ENCODE measurements at regions not wholly inside any gene's neighbourhood (a gene's known extent, or its start where the extent isn't known, plus 50 kb on each side); places are given as distances from the start of the nearest gene placed in this dataset.

DNA sequence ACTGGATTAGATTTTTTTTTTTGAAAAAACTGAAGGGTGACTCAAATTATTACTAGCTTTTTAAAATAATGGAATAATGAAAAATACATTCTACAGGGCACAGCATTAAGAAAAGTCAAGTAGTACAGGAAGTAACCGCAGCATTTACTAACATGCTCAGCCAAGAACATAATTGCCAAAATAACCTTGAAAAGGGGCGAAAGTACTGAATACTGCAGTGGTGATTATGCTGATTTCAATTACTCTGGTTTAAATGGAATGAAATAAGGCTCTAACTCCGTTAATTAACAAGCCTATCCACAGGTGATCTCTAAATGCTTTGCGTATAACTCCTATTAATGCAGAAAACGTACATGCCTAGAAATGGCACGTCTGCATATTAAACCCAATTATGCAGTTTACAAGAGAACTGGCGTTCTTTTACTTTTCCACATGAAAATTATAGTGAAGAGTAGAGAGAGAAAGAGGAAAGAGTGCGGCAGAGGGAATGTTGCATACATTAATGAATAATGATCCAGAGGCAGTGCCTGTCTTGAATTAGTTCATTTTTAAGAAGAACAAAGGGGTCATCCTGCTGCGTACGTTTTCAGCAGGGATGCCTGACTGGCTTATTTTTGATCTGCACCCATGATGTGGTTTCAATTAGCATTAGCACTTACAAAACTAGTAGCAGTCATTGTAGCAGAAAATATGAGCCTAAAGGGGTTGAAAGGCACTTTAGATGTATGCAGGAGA is 612.4 kb downstream of the NYAP2 start:
- no peak for DNase-seq

- peak; percentile 81 for DNase-seq
Measured at GRCh38 chr2:226002438-226002837, 602.9 kb downstream of the NYAP2 start.

- peak; percentile 35 for DNase-seq
Measured at GRCh38 chr2:226001716-226002115, 602.2 kb downstream of the NYAP2 start.

DNA sequence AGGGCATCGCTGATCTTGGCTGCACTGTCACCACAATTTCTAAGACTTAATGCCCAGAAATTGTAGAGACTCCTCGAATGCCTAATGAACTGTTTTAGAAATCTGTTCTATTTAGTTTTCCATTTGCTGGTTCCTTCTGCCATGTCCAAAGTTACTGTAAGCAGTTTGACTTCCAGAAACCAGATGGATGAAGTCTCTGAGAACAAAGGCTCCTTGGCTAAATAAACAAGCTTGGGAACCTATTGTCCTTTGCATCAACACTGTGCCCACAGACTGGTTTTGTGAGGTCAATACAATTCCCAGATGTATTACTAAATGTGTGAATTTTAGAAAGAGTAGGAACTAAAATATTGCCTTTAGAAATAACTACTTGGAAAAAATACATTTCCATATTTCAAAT is 600.2 kb downstream of the NYAP2 start:
- no peak for DNase-seq

DNA sequence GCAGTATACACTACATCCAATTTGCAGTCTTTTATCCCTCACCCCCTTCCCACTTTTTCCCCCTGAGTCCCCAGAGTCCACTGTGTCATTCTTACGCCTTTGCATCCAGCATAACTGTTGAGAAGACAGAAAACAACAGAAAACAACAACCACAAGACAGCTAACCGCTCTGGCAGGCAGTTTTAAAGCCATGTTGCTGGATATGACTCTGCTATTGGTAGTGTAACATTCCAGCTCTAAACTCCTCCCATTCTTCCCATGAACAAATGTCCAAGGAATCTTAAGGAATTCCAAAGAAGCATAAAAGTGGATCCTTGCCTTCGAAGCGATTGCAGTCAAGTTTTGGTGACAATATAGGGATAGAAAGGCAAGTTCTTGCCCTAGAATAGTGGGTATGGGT is 599.1 kb downstream of the NYAP2 start:
- peak; percentile 56 for DNase-seq

GRCh38 chr2:225998116-225998515 is 598.6 kb downstream of the NYAP2 start:
- no peak for DNase-seq

- no peak for DNase-seq
Measured at GRCh38 chr2:225996462-225996828, 596.9 kb downstream of the NYAP2 start.

GRCh38 chr2:225995796-225996461 is 596.4 kb downstream of the NYAP2 start:
- peak; percentile 60 for DNase-seq

- DNase-seq = peak; percentile 53
Measured at GRCh38 chr2:225994748-225995405, 595.4 kb downstream of the NYAP2 start.

- DNase-seq = peak; percentile 46
Measured at GRCh38 chr2:225993430-225993829, 593.9 kb downstream of the NYAP2 start.

GRCh38 chr2:225989809-225990208 is 590.3 kb downstream of the NYAP2 start:
- no peak for DNase-seq

DNA sequence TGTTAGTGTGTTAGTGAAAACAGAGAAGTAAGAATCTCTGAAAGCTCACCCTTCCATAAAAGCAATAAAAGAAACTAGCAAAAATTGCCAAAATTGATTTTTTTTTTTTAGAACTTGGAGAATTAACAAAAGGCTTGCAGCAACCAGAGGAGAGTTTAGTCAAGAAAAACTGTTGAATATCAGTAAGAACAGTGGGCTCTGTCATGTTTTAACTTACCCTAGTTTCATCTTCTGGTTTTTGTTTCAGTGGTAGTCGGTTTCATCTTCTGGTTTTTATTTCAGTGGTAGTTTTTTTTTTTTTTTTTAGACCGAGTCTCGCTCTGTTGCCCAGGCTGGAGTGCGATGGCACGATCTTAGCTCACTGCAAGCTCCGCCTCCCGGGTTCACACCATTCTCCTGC is 580.9 kb downstream of the NYAP2 start:
- DNase-seq = no peak

DNA sequence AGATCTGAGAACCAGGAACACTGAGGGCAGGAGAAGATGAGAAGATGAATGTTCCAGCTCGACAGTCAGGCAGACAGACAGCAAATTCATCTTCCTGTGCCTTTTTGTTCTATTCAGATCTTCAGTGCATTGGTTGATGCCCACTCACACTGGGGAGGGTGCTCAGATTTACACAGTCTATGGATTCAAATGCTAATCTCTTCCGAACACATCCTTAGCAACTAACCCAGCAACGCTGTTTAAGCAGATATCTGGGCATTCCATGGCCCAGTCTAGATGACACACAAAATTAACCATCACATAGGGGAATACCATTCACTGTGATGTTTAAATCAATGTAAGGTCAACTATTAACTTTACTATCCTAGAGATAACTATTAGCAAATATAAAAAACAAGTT is 571.9 kb downstream of the NYAP2 start:
- no peak for DNase-seq

GRCh38 chr2:225948903-225949302 is 549.4 kb downstream of the NYAP2 start:
- no peak for DNase-seq

GRCh38 chr2:225938991-225939390 is 539.5 kb downstream of the NYAP2 start:
- DNase-seq = no peak

GRCh38 chr2:225937625-225938187 is 538.2 kb downstream of the NYAP2 start:
- DNase-seq = peak; percentile 28

GRCh38 chr2:225932811-225933413 is 533.4 kb downstream of the NYAP2 start:
- no peak for DNase-seq

DNA sequence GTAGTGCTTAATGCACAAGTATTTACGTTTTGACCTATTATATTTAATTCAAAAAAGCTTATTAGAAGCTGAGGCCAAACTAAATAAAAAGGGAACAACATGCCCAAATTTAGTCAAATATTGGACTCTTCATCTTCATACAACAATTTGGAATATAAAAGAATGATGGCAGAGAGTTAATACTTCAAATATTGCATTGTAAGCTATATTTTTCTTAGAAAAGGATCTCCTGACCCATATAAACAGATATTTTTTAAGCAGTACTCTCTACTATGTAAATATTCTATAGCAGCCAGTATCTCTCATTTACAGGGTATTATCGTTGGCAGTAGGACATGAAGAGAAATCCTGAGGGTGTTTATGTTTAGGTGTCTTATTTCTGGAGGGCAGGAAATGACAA is 531.2 kb downstream of the NYAP2 start:
- DNase-seq = no peak

GRCh38 chr2:225920621-225921220 is 521.2 kb downstream of the NYAP2 start:
- DNase-seq = peak; percentile 45

- DNase-seq = no peak
Measured at GRCh38 chr2:225916692-225917091, 517.2 kb downstream of the NYAP2 start.

- DNase-seq = no peak
Measured at GRCh38 chr2:225911019-225911418, 511.5 kb downstream of the NYAP2 start.

DNA sequence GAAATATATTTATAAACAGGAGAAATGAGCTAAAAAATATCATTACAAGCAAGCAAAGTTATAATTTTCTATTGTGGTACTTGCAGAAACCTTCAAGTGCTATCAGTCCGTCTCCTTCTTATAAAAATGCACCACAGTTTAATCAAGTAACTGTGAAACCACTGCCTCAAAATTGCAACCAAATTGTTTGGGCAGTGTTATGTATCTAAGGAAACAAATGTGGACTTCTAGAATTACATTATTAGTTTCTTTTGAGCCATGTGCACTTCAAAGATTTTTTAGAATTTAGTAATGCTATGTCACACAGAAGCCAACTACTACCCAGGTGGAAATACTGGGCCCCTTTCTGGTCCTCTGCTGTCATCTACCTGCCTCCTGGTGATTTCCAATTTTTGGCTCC is 495.6 kb downstream of the NYAP2 start:
- DNase-seq = peak; percentile 29

Measured in fibroblast of skin of right quadriceps (primary cell).